Suprapubic skin (tissue), 4 donors: ENCODE measurements at regions not wholly inside any gene's neighbourhood (a gene's known extent, or its start where the extent isn't known, plus 50 kb on each side); places are given as distances from the start of the nearest gene placed in this dataset.

Experiments
- CTCF ChIP-seq, 2 donors: fragments of 200-600 bp in 1 of 2; fragments of 450-650 bp in 1 of 2; sonication (generic) in 1 of 2; IDR thresholded peaks; one replicate each; pipeline ENCODE4 v1.5.1; 2016 to 2019; ENCODE audit warnings: antibody characterized with exemption in 2 of 2, mild to moderate bottlenecking in 1 of 2, moderate library complexity in 1 of 2
- EP300 ChIP-seq: sonication (generic); formaldehyde crosslinking; IDR thresholded peaks from one replicate; pipeline ENCODE4 v1.6.1; 2017; ENCODE audit warnings: antibody characterized with exemption
- POLR2A ChIP-seq, 2 donors: fragments of 450-650 bp; IDR thresholded peaks; one replicate each; pipeline ENCODE4 v1.6.1; 2017; ENCODE audit warnings: antibody characterized with exemption in 2 of 2, mild to moderate bottlenecking in 2 of 2, moderate library complexity in 2 of 2
- POLR2AphosphoS5 ChIP-seq, 3 donors: sonication (generic); formaldehyde crosslinking; IDR thresholded peaks; one replicate each; pipeline ENCODE4 v1.6.1; 2017; ENCODE audit warnings: antibody characterized with exemption in 3 of 3

- TF ChIP-seq EP300 (no peak), POLR2A (IDR thresholded peaks at IDR 0.05) (no peak), CTCF (IDR thresholded peaks at IDR 0.05) (no peak), POLR2AphosphoS5 (IDR thresholded peaks at IDR 0.05) (no peak)
These were observed 348.5 kb upstream of the SFRP2 start for GRCh38 chr4:154137320-154137905.
